Activated T-cell treated with anti-CD3 and anti-CD28 coated beads, Interleukin-2, amount 50 U/mL, for 24 hours (primary cell): ENCODE measurements at regions not wholly inside any gene's neighbourhood (a gene's known extent, or its start where the extent isn't known, plus 50 kb on each side); places are given as distances from the start of the nearest gene placed in this dataset.

Experiments
- DNase-seq: peaks from one replicate; pipeline ENCODE4 v3.0.0-alpha.2; 2020
- H3K27ac Mint-ChIP-seq: 2 replicates; pipeline ENCODE4 v1.8.0; 2020; ENCODE audit warnings: mild to moderate bottlenecking, mixed read lengths
- H3K27me3 Mint-ChIP-seq: 2 replicates; pipeline ENCODE4 v1.8.0; 2020; ENCODE audit warnings: mixed read lengths
- H3K36me3 Mint-ChIP-seq: 2 replicates; pipeline ENCODE4 v1.8.0; 2020; ENCODE audit warnings: low read depth, mixed read lengths
- H3K4me1 Mint-ChIP-seq: 2 replicates; pipeline ENCODE4 v1.8.0; 2020; ENCODE audit warnings: low read depth, mixed read lengths
- H3K4me3 Mint-ChIP-seq: 2 replicates; pipeline ENCODE4 v1.8.0; 2020; ENCODE audit warnings: mild to moderate bottlenecking, moderate library complexity, mixed read lengths
- H3K9me3 Mint-ChIP-seq: 2 replicates; pipeline ENCODE4 v1.8.0; 2020; ENCODE audit warnings: mixed read lengths

DNA sequence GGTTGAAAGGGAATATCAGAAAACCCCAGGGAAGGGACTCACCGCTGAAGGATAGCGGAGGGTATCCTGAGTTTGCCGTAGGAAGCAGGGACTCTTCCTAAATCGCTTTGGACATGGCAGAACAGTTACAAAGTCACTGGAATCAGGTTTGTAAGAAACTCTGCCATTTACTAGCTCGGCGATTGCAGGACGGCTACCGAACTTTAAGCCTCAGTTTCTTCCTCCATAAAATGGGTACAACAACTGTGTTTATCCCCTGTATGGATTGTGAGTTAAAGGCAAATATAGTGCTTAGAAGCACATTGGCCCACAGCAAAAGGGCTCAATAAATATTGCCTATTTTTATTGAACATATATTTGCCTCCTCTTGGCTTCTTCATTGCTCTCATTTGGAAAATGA is 90.6 kb downstream of the MAF start:
- DNase-seq = no peak
- Mint-ChIP-seq H3K9me3 (no peaks in the 10 kb centered on the region), H3K27me3 (peaks cover 3% of the 10 kb centered on the region), H3K27ac (no peak overlapping the region), H3K4me3 (no peak overlapping the region), H3K4me1 (no peaks in the 10 kb centered on the region), H3K36me3 (no peaks in the 10 kb centered on the region)

DNA sequence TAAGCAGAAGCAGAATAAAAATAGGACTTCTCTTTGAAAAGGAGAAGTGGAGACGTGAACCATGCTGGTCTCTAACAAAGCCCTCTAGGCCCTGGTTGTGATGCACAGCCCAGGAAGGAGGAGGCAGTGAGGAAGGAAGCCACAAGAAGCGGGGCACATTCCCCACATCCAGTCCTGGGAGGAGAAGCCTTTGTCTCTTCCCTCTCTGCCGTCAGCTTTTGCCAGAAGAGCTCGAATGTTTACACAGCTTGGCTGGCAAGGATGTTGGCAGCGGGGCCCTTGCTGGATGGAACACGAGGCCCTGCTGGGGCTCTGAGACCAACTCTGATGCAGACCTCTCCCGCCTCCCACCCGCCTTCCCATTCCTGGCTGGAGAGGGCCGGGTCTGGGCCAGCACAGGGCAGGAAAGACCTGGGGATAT is 91.3 kb downstream of the MAF start:
- Mint-ChIP-seq H3K27me3 (no peaks in the 10 kb centered on the region), H3K4me3 (no peak overlapping the region), H3K36me3 (no peaks in the 10 kb centered on the region), H3K27ac (no peak overlapping the region), H3K9me3 (no peaks in the 10 kb centered on the region), H3K4me1 (no peaks in the 10 kb centered on the region)
- no peak for DNase-seq

DNA sequence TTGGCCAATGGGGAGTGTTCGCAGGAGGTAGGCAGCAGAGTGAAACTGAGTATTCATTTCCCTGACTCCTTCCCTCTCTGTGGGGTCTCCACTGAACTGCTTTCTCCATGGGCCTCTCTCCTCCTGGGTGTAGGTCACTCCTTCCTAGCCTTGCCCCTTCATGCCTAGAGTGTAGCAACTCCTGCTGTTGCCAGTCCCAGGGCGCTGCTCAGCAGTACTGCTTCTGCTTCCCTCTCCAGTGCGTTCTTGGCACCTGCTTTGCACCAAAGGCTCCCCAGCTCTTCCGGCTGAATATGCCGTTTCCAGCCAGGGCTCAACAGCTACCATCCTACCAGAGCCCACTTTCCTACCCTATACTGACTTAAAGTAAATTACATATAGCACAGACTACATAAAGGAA is 92.2 kb downstream of the MAF start:
- no peaks in the 10 kb centered on the region for H3K36me3 Mint-ChIP-seq
- no peaks in the 10 kb centered on the region for H3K27me3 Mint-ChIP-seq
- H3K9me3 Mint-ChIP-seq = no peaks in the 10 kb centered on the region
- DNase-seq = no peak
- no peak overlapping the region for H3K4me3 Mint-ChIP-seq
- H3K27ac Mint-ChIP-seq = no peak overlapping the region
- no peaks in the 10 kb centered on the region for H3K4me1 Mint-ChIP-seq

DNA sequence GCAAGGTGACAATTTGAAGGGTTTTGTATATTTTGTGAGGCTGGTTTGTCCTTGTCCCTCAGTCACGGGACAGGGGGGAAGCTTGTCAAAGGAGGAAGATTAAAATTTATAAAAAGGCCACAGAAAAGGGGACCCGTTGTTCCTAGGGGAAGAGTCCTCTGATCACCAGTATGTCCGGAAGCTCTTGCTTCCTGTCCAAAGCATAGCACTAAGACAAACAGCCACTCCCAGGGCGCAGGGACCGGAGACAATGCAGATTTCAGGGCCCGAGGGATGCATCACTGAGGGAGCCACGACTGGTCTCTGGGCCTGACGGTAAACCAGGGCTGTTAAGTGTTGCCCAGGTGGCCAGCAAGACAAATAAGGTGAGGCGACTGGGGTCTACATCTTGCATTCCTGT is 95.2 kb downstream of the MAF start:
- H3K4me1 Mint-ChIP-seq = no peaks in the 10 kb centered on the region
- no peaks in the 10 kb centered on the region for H3K9me3 Mint-ChIP-seq
- no peak for DNase-seq
- no peak overlapping the region for H3K4me3 Mint-ChIP-seq
- no peak overlapping the region for H3K27ac Mint-ChIP-seq
- no peaks in the 10 kb centered on the region for H3K27me3 Mint-ChIP-seq
- H3K36me3 Mint-ChIP-seq = no peaks in the 10 kb centered on the region

DNA sequence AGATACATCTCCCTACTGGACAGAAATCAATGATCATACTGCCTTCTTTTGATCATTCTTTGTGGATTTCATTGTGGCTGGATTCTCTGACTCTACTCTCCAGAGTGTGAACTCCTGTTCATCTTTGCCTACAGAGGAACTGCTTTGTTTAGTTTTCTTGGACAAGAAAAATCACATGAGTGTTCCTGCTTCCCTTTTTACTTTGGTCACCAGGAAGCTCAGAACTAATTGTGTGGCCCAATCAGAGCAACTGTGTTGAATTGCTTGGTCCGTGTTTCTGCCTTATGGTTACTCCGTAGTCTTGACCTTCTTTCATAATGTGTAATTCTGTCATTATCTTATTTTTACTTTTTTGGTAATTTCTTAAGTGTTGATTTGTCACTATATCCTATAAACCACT is 97.0 kb downstream of the MAF start:
- Mint-ChIP-seq H3K9me3 (peaks cover 7% of the 10 kb centered on the region), H3K4me3 (no peak overlapping the region), H3K27ac (no peak overlapping the region), H3K27me3 (no peaks in the 10 kb centered on the region), H3K36me3 (no peaks in the 10 kb centered on the region), H3K4me1 (no peaks in the 10 kb centered on the region)
- DNase-seq = no peak

DNA sequence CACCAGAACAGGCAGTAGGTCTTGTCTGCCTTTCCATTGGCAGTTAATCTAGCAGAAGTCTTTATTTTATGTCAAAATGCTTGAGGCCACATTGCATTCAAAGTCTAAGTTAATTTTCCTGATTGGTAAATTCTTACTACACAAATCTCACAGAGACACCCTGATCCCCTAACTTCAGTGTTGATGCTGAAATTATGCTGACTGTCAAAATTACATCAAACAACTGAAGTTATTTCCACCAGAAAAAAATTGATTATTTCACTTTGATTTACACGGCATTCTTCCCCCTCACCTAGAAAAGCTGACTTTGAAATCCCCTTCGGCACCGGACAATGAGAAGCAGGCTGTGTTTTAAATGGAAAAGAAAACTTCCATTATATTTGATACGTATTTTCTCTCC is 99.1 kb downstream of the MAF start:
- no peaks in the 10 kb centered on the region for H3K36me3 Mint-ChIP-seq
- H3K27me3 Mint-ChIP-seq = no peaks in the 10 kb centered on the region
- H3K4me3 Mint-ChIP-seq = no peak overlapping the region
- no peak overlapping the region for H3K27ac Mint-ChIP-seq
- no peak for DNase-seq
- peaks cover 4% of the 10 kb centered on the region for H3K4me1 Mint-ChIP-seq
- peaks cover 7% of the 10 kb centered on the region for H3K9me3 Mint-ChIP-seq

DNA sequence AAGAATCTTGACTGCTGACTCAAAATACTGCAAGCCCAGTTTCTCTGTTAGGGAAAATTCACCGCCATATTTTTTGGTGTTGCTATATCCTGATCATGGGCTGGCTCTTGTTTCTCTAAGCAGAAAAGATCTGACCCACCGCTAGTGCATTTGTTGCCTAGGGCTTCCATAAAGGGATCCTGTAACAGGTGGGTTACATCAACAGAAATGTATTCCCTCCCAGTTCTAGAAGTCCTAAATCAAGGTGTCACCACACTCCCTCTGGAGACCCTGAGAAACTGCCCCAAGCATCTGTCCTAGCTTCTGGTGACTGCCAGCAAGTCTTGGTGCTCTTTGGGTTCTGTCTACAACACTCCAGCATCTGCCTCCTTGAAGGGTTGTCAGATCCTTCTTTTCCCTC is 99.7 kb downstream of the MAF start:
- no peak overlapping the region for H3K27ac Mint-ChIP-seq
- H3K27me3 Mint-ChIP-seq = no peaks in the 10 kb centered on the region
- peaks cover 4% of the 10 kb centered on the region for H3K4me1 Mint-ChIP-seq
- no peak overlapping the region for H3K4me3 Mint-ChIP-seq
- no peak for DNase-seq
- no peaks in the 10 kb centered on the region for H3K36me3 Mint-ChIP-seq
- H3K9me3 Mint-ChIP-seq = peaks cover 9% of the 10 kb centered on the region

DNA sequence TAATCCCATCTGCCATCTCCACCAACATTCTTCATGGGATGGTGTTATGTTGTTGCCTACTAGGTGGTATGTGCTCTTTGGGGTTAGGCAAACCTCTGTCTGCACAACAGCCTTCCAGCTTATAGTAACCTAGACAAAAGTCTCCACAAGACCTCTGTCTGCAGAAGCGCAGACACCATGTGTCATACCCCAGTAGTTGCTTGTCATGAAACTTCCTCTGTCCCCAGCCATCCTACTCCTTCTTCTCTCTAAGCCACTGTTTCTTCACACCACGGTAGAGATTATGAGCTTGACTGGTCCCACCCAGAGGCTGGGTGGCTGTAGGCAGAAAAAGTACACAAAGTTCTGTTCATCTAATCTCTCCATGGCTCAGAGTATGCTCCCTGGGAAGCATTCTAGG is 100.3 kb downstream of the MAF start:
- Mint-ChIP-seq H3K4me3 (no peak overlapping the region), H3K4me1 (peaks cover 4% of the 10 kb centered on the region), H3K9me3 (peaks cover 10% of the 10 kb centered on the region), H3K27me3 (no peaks in the 10 kb centered on the region), H3K27ac (no peak overlapping the region), H3K36me3 (no peaks in the 10 kb centered on the region)
- no peak for DNase-seq

DNA sequence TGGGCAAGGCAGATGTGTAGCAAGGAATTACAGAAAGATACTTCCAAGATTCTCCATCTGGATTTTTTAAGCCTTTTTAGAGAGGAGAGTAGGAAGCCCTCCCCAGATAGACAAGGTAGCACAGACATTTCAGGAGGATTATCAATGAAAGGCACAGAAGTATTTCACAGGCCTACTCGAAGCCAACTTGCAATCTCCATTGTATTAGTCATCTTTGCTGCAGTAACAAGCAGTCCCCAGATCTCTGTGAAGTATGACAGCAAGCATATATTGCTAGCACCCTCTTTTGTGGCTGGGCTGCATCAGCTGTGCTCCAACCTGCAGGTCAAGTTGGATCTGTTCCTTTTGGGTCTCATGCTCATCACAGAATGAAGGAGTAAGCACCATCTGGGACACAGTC is 101.6 kb downstream of the MAF start:
- Mint-ChIP-seq H3K27me3 (no peaks in the 10 kb centered on the region), H3K9me3 (peaks cover 10% of the 10 kb centered on the region), H3K36me3 (no peaks in the 10 kb centered on the region), H3K4me3 (no peak overlapping the region), H3K4me1 (peaks cover 4% of the 10 kb centered on the region), H3K27ac (no peak overlapping the region)
- no peak for DNase-seq

DNA sequence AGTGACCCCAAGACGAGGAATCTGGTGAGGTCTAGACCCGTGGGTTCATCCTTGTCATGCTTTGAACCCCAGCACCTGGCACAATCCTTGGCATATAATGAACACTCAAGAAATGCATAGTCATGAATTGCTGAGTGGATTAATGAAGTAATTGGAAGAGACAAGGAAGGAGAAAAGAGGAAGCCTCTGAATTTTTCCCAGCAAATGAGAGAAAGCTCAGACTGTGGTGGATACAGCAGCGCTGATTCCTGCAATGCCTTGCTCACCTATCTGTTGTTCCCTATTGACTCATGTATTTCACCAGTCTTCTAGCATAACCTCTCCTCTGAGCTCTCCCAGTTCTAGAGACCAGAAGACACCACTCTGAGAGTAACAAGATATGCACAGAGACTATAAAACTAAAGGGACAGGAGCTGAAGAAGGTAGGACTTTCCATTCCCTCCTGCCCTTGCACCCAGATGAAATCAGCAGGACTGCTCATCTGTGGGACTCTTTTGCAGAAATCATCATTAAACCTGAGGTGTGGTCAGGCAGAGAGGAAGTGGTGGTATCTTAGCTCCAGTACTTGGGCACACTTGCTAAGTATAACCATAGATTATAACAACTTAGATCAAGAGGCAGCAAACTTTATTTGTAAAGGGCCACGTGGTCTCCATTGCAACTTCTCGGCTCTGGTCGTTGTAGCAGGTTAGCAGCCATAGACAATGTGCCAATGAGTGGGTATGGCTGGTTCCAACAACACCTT is 102.8 kb downstream of the MAF start:
- no peak for DNase-seq
- Mint-ChIP-seq H3K4me1 (peaks cover 4% of the 10 kb centered on the region), H3K27me3 (no peaks in the 10 kb centered on the region), H3K9me3 (peaks cover 10% of the 10 kb centered on the region), H3K4me3 (no peak overlapping the region), H3K27ac (no peak overlapping the region), H3K36me3 (no peaks in the 10 kb centered on the region)

DNA sequence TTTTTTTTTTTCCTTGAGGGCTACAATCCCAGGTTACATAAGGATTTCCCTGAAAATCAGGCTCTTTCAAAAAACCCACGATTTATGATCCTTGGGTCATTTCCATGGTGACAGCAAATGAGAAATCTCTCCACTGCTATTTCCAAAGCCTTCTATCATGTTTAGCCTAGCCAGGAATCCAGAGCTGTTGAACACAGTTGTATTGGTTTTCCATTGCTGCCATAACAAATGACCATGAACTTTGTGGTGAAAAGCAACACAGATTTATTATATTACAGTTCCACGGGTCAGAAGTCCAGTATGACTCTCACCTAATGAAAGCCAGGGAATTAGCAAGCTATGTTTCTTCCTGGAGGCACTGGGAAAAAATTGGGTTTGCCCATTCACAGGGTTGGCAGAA is 106.6 kb downstream of the MAF start:
- peaks cover 6% of the 10 kb centered on the region for H3K9me3 Mint-ChIP-seq
- H3K27ac Mint-ChIP-seq = no peak overlapping the region
- peaks cover 7% of the 10 kb centered on the region for H3K27me3 Mint-ChIP-seq
- DNase-seq = no peak
- no peaks in the 10 kb centered on the region for H3K36me3 Mint-ChIP-seq
- peaks cover 5% of the 10 kb centered on the region for H3K4me1 Mint-ChIP-seq
- no peak overlapping the region for H3K4me3 Mint-ChIP-seq

DNA sequence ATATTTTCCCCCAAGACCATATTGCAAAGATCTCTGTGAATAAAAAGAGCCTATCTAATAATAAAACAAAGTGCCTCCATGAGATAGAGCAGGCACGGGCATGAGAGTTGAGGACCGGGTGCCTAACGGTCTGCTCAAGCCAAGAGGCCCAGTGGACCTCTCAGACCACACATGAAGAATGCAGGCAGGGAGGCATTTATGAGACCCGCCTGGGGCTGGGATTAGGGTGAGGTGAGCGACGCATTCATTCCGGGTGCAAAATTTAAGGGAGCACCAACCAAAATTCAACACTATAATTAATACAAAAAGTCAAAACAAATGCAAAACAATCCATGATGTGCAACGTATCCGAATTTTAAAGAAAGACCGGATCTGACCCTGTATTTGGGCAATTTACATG is 108.5 kb downstream of the MAF start:
- Mint-ChIP-seq H3K36me3 (no peaks in the 10 kb centered on the region), H3K9me3 (peaks cover 3% of the 10 kb centered on the region), H3K27ac (no peak overlapping the region), H3K4me1 (peaks cover 1% of the 10 kb centered on the region), H3K4me3 (no peak overlapping the region), H3K27me3 (peaks cover 7% of the 10 kb centered on the region)
- DNase-seq = no peak

DNA sequence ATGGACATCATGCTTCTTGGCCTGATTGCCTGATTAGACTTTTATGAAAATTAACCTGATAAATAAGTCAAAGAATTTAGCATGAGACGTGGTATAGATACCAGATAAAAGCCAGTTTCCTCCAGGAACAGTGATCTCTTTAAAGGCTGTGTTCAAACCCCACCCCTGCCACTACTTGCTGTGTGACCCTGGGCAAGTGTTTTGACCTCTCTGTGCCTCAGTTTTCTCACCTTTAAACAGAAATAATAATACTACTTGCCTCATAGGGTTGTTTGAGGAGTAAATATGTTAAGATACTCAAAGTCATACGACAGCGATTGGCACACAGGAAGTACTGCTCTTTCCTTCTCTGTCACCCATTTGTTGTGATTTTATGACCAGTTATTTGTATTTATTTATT is 115.5 kb downstream of the MAF start:
- Mint-ChIP-seq H3K4me3 (no peak overlapping the region), H3K9me3 (no peaks in the 10 kb centered on the region), H3K27ac (no peak overlapping the region), H3K27me3 (peaks cover 19% of the 10 kb centered on the region), H3K4me1 (no peaks in the 10 kb centered on the region), H3K36me3 (no peaks in the 10 kb centered on the region)
- DNase-seq = no peak

DNA sequence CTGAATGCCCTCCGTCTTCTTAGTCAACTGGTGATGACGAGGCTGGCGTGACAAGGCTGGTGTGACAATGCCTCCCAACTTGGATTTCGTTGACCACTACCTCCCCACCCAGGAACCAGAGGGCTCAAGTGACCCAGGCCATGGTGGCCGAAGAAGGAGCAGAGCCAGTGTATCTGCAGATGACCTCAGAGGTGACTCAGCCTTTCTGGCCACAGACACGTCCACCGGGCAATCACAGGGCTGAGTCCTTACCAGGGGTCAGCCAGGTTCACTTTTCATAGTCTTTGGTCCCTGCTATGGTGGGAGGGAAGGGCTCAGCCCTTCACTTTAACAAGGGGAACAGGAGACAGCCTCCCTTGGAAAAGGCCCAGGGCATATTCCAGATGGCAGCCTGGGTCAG is 116.3 kb downstream of the MAF start:
- H3K27me3 Mint-ChIP-seq = peaks cover 22% of the 10 kb centered on the region
- no peaks in the 10 kb centered on the region for H3K4me1 Mint-ChIP-seq
- H3K4me3 Mint-ChIP-seq = no peak overlapping the region
- no peaks in the 10 kb centered on the region for H3K9me3 Mint-ChIP-seq
- no peak for DNase-seq
- no peak overlapping the region for H3K27ac Mint-ChIP-seq
- H3K36me3 Mint-ChIP-seq = no peaks in the 10 kb centered on the region

DNA sequence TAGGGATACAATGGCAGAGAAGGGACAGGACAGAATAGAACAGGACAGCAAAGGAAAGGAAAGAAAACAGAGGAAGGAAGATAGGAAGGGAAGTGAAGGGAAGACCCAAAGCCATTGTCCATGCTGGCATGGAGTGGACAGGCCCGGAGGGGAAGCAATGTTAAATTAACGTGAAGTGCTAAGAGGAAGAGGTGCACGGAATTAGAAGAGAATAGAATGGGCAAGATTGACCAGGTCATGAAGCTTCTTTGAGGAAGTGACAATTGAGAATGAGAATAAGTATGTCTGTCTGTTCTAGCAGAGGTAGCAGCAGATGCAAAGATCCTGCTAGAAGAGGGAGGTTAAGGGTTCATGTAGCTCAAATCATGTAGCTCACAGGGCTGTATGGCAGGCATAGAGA is 117.2 kb downstream of the MAF start:
- no peak overlapping the region for H3K27ac Mint-ChIP-seq
- no peaks in the 10 kb centered on the region for H3K36me3 Mint-ChIP-seq
- H3K27me3 Mint-ChIP-seq = peaks cover 19% of the 10 kb centered on the region
- no peaks in the 10 kb centered on the region for H3K9me3 Mint-ChIP-seq
- no peak for DNase-seq
- no peak overlapping the region for H3K4me3 Mint-ChIP-seq
- no peaks in the 10 kb centered on the region for H3K4me1 Mint-ChIP-seq

DNA sequence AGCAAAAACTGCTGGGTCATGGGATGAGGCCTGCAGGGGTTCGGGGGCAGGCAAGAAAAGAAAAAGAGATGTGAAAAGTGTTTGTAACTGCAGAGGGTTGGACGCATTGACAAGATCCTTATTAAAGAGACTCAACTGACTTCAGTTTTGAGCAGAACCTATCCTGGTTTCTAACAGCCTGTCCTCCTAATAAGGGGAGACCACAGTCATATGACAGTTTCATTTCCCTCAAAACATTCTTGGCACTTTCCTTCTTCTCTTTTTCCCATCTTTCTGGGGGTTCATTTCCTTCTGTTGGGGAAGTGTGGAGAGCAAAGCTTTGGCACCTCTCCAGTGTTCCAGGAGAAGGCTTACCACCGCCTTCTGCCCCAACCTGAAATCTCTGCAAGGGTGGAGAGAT is 118.5 kb downstream of the MAF start:
- no peak overlapping the region for H3K4me3 Mint-ChIP-seq
- H3K9me3 Mint-ChIP-seq = no peaks in the 10 kb centered on the region
- H3K36me3 Mint-ChIP-seq = no peaks in the 10 kb centered on the region
- H3K4me1 Mint-ChIP-seq = no peaks in the 10 kb centered on the region
- no peak overlapping the region for H3K27ac Mint-ChIP-seq
- no peak for DNase-seq
- peaks cover 19% of the 10 kb centered on the region for H3K27me3 Mint-ChIP-seq
